ENCODE measurements at regions not wholly inside any gene's neighbourhood (a gene's known extent, or its start where the extent isn't known, plus 50 kb on each side); places are given as distances from the start of the nearest gene placed in this dataset.

- H3K4me1 ChIP-seq: no peaks in the 10 kb centered on the region
- TF ChIP-seq CTCF (IDR thresholded peaks at IDR 0.05): no peak
- H3K27ac ChIP-seq: no peak overlapping the region
- H3K27me3 ChIP-seq (ENCODE audit: control insufficient read depth, insufficient read depth, low read length): no peaks in the 10 kb centered on the region
- H3K4me3 ChIP-seq (ENCODE audit: low read depth, low read length): no peak overlapping the region
- H3K36me3 ChIP-seq (ENCODE audit: control insufficient read depth, insufficient read depth, low read length): no peaks in the 10 kb centered on the region
- no peak overlapping the region for H3K4me2 ChIP-seq (ENCODE audit: low read length)
- no peak overlapping the region for H3K9ac ChIP-seq
- no peak overlapping the region for H2AFZ ChIP-seq
- no peaks in the 10 kb centered on the region for H3K9me3 ChIP-seq (ENCODE audit: control insufficient read depth, low read length)
- no peaks in the 10 kb centered on the region for H3K79me2 ChIP-seq
These were observed 52.7 kb upstream of the ALK start for GRCh38 chr2:29974086-29974485.

GRCh38 chr2:29977284-29977683, 55.9 kb upstream of the ALK start:
- H3K36me3 ChIP-seq (ENCODE audit: control insufficient read depth, insufficient read depth, low read length): no peaks in the 10 kb centered on the region
- H3K4me2 ChIP-seq (ENCODE audit: low read length): no peak overlapping the region
- H3K27me3 ChIP-seq (ENCODE audit: control insufficient read depth, insufficient read depth, low read length): no peaks in the 10 kb centered on the region
- TF ChIP-seq CTCF (IDR thresholded peaks at IDR 0.05): no peak
- no peaks in the 10 kb centered on the region for H3K79me2 ChIP-seq
- no peak overlapping the region for H2AFZ ChIP-seq
- no peaks in the 10 kb centered on the region for H3K9me3 ChIP-seq (ENCODE audit: control insufficient read depth, low read length)
- H3K4me3 ChIP-seq (ENCODE audit: low read depth, low read length): no peak overlapping the region
- H3K27ac ChIP-seq: no peak overlapping the region
- no peak overlapping the region for H3K9ac ChIP-seq
- no peaks in the 10 kb centered on the region for H3K4me1 ChIP-seq

DNA sequence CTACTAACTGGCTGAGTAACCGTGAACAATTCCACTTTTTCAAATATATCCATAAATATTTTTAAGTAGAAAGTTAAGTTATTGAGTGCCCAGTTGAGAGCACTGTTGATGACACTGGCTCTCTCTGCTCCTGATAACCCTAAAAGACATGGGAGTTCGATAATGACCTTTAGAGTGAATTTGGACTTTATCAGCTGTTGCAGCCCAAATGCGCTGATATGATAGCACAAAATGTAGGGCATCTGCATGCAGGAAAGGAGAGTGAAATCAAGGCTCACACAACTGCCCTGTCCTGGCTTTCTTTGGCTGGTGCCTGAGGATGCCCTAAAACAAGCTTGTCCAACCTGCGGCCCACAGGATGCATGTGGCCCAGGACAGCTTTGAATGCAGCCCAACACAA, 60.0 kb upstream of the ALK start:
- no peak for TF ChIP-seq CTCF (IDR thresholded peaks at IDR 0.05)
- H2AFZ ChIP-seq: no peak overlapping the region
- H3K36me3 ChIP-seq (ENCODE audit: control insufficient read depth, insufficient read depth, low read length): no peaks in the 10 kb centered on the region
- no peak overlapping the region for H3K4me2 ChIP-seq (ENCODE audit: low read length)
- H3K27me3 ChIP-seq (ENCODE audit: control insufficient read depth, insufficient read depth, low read length): no peaks in the 10 kb centered on the region
- no peak overlapping the region for H3K27ac ChIP-seq
- no peak overlapping the region for H3K9ac ChIP-seq
- no peaks in the 10 kb centered on the region for H3K4me1 ChIP-seq
- no peak overlapping the region for H3K4me3 ChIP-seq (ENCODE audit: low read depth, low read length)
- no peaks in the 10 kb centered on the region for H3K9me3 ChIP-seq (ENCODE audit: control insufficient read depth, low read length)
- no peaks in the 10 kb centered on the region for H3K79me2 ChIP-seq

GRCh38 chr2:29983308-29983707, 61.9 kb upstream of the ALK start:
- Histone ChIP-seq H3K9ac (no peak overlapping the region), H3K27me3 (ENCODE audit: control insufficient read depth, insufficient read depth, low read length) (no peaks in the 10 kb centered on the region), H3K4me1 (no peaks in the 10 kb centered on the region), H3K4me3 (ENCODE audit: low read depth, low read length) (no peak overlapping the region), H3K27ac (no peak overlapping the region), H3K4me2 (ENCODE audit: low read length) (no peak overlapping the region), H3K36me3 (ENCODE audit: control insufficient read depth, insufficient read depth, low read length) (no peaks in the 10 kb centered on the region), H3K9me3 (ENCODE audit: control insufficient read depth, low read length) (no peaks in the 10 kb centered on the region), H3K79me2 (no peaks in the 10 kb centered on the region), H2AFZ (no peak overlapping the region)
- no peak for TF ChIP-seq CTCF (IDR thresholded peaks at IDR 0.05)

DNA sequence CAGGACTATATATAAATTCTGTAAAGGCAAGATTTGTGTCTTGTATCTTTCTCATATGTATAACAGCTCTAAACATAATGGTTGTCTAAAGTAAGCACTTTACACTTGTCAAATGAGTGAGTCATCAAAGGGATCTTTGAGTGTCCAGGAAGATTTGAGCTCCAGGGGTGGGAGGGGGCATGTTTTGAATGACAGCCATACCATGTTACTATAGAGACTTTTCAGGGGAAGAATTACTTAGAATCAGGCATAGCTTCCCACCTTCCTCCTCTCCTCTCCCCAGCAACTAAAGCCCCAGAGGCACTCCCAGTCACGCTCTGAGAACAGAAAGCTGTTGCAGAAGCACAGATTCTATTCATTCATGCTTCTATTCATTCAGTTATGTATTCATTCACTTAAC, 65.8 kb upstream of the ALK start:
- no peaks in the 10 kb centered on the region for H3K27me3 ChIP-seq (ENCODE audit: control insufficient read depth, insufficient read depth, low read length)
- TF ChIP-seq CTCF (IDR thresholded peaks at IDR 0.05): no peak
- no peaks in the 10 kb centered on the region for H3K79me2 ChIP-seq
- no peaks in the 10 kb centered on the region for H3K9me3 ChIP-seq (ENCODE audit: control insufficient read depth, low read length)
- peaks cover 5% of the 10 kb centered on the region for H3K4me1 ChIP-seq
- H2AFZ ChIP-seq: no peak overlapping the region
- no peak overlapping the region for H3K4me3 ChIP-seq (ENCODE audit: low read depth, low read length)
- no peak overlapping the region for H3K27ac ChIP-seq
- no peak overlapping the region for H3K9ac ChIP-seq
- H3K4me2 ChIP-seq (ENCODE audit: low read length): no peak overlapping the region
- H3K36me3 ChIP-seq (ENCODE audit: control insufficient read depth, insufficient read depth, low read length): no peaks in the 10 kb centered on the region

Measured in parathyroid adenoma (tissue), 2 donors.